DOHH2 (cell line): ENCODE measurements at regions not wholly inside any gene's neighbourhood (a gene's known extent, or its start where the extent isn't known, plus 50 kb on each side); places are given as distances from the start of the nearest gene placed in this dataset.
"Not testable (repeated sequence)": the region's sequence is repeated elsewhere in the genome, so short reads cannot be mapped to it uniquely, and the experiment has no call there.

Experiments
- H3F3A ChIP-seq: fragments of 200-600 bp; sonication (generic), shearing (Covaris generic); 2 replicates; pipeline ENCODE4 v1.6.0; 2016; ENCODE audit warnings: antibody characterized with exemption, mild to moderate bottlenecking; ENCODE audit not compliant: control insufficient read depth, insufficient read depth
- H3K27ac ChIP-seq: fragments of 200-600 bp; sonication (generic); 2 replicates; pipeline ENCODE4 v1.5.1; 2014; ENCODE audit warnings: low read depth, mild to moderate bottlenecking, low read length, moderate library complexity
- H3K27me3 ChIP-seq: fragments of 200-600 bp; sonication (generic); 2 replicates; pipeline ENCODE4 v1.6.1; 2014; ENCODE audit warnings: mild to moderate bottlenecking, low read length, mixed read lengths; ENCODE audit not compliant: control insufficient read depth
- H3K36me3 ChIP-seq: fragments of 200-600 bp; sonication (generic); 2 replicates; pipeline ENCODE4 v1.6.1; 2014; ENCODE audit warnings: mild to moderate bottlenecking, low read length, moderate library complexity, mixed read lengths; ENCODE audit not compliant: control insufficient read depth
- H3K4me1 ChIP-seq: fragments of 200-600 bp; sonication (generic); 2 replicates; pipeline ENCODE4 v1.6.1; 2014; ENCODE audit warnings: mild to moderate bottlenecking, low read length, mixed read lengths; ENCODE audit not compliant: control insufficient read depth
- H3K4me2 ChIP-seq: fragments of 200-600 bp; sonication (generic); 2 replicates; pipeline ENCODE4 v1.6.0; 2014; ENCODE audit warnings: mild to moderate bottlenecking, low read length, moderate library complexity
- H3K4me3 ChIP-seq: fragments of 200-600 bp; sonication (generic); 2 replicates; pipeline ENCODE4 v1.5.1; 2014; ENCODE audit warnings: mild to moderate bottlenecking, low read length, mixed read lengths
- H3K79me2 ChIP-seq: fragments of 200-600 bp; sonication (generic); 2 replicates; pipeline ENCODE4 v1.6.1; 2014; ENCODE audit warnings: mild to moderate bottlenecking, low read length, mixed read lengths; ENCODE audit not compliant: control insufficient read depth
- H3K9me2 ChIP-seq: fragments of 200-600 bp; sonication (generic); replicated peaks from 2 replicates; pipeline ENCODE4 v1.6.1; 2014; ENCODE audit warnings: mild to moderate bottlenecking, low read length, mixed read lengths; ENCODE audit not compliant: control insufficient read depth
- H3K9me3 ChIP-seq: fragments of 200-600 bp; sonication (generic); 2 replicates; pipeline ENCODE4 v1.6.1; 2014; ENCODE audit warnings: antibody characterized with exemption, low read length, mixed read lengths; ENCODE audit not compliant: control insufficient read depth, insufficient read depth
- H4K20me1 ChIP-seq: fragments of 200-600 bp; sonication (generic); 2 replicates; pipeline ENCODE4 v1.6.0; 2014; ENCODE audit warnings: low read depth, mild to moderate bottlenecking, antibody characterized with exemption, low read length, moderate library complexity; ENCODE audit not compliant: control insufficient read depth, insufficient read depth
- CTCF ChIP-seq: fragments of 200-600 bp; sonication (generic); IDR thresholded peaks from one replicate; pipeline ENCODE4 v1.5.1; 2014; ENCODE audit warnings: antibody characterized with exemption, mild to moderate bottlenecking, low read depth, low read length; ENCODE audit not compliant: poor library complexity, severe bottlenecking
- EZH2phosphoT487 ChIP-seq: fragments of 200-600 bp; sonication (generic); IDR thresholded peaks from 2 replicates; pipeline ENCODE4 v1.6.1; 2017; ENCODE audit warnings: borderline replicate concordance, mild to moderate bottlenecking, antibody characterized with exemption, low read length, moderate library complexity, mixed read lengths

- no peaks in the 10 kb centered on the region for H4K20me1 ChIP-seq
- peaks cover 35% of the 10 kb centered on the region for H3K9me3 ChIP-seq
- no peaks in the 10 kb centered on the region for H3K27me3 ChIP-seq
- TF ChIP-seq EZH2phosphoT487 (no peak), CTCF (no peak)
- no peaks in the 10 kb centered on the region for H3K4me1 ChIP-seq
- no peak overlapping the region for H3K4me3 ChIP-seq
- H3K36me3 ChIP-seq = no peaks in the 10 kb centered on the region
- no peak overlapping the region for H3K27ac ChIP-seq
- no peaks in the 10 kb centered on the region for H3K9me2 ChIP-seq
- no peaks in the 10 kb centered on the region for H3K79me2 ChIP-seq
- H3F3A ChIP-seq = 0 out of 2 replicates have a peak, but pooled peaks cover 8% of the 10 kb centered on the region
- no peak overlapping the region for H3K4me2 ChIP-seq
These were observed 156.5 kb downstream of the NDUFA10 start for GRCh38 chr2:239868556-239869181.

- H3K27ac ChIP-seq = no peak overlapping the region
- no peaks in the 10 kb centered on the region for H4K20me1 ChIP-seq
- no peak for TF ChIP-seq EZH2phosphoT487
- TF ChIP-seq CTCF = no peak
- no peaks in the 10 kb centered on the region for H3K9me2 ChIP-seq
- no peak overlapping the region for H3K4me2 ChIP-seq
- 0 out of 2 replicates have a peak, but pooled peaks cover 8% of the 10 kb centered on the region for H3F3A ChIP-seq
- H3K4me3 ChIP-seq = no peak overlapping the region
- no peaks in the 10 kb centered on the region for H3K79me2 ChIP-seq
- peaks cover 35% of the 10 kb centered on the region for H3K9me3 ChIP-seq
- H3K36me3 ChIP-seq = no peaks in the 10 kb centered on the region
- no peaks in the 10 kb centered on the region for H3K4me1 ChIP-seq
- no peaks in the 10 kb centered on the region for H3K27me3 ChIP-seq
These were observed 158.4 kb downstream of the NDUFA10 start for GRCh38 chr2:239866778-239867177.

GRCh38 chr2:239866350-239866749, 158.8 kb downstream of the NDUFA10 start:
- no peaks in the 10 kb centered on the region for H3K36me3 ChIP-seq
- TF ChIP-seq EZH2phosphoT487 (no peak), CTCF (no peak)
- peaks cover 35% of the 10 kb centered on the region for H3K9me3 ChIP-seq
- H3K79me2 ChIP-seq = no peaks in the 10 kb centered on the region
- no peak overlapping the region for H3K27ac ChIP-seq
- H3K4me2 ChIP-seq = no peak overlapping the region
- no peak overlapping the region for H3K4me3 ChIP-seq
- no peaks in the 10 kb centered on the region for H3K4me1 ChIP-seq
- H3K27me3 ChIP-seq = no peaks in the 10 kb centered on the region
- no peaks in the 10 kb centered on the region for H4K20me1 ChIP-seq
- no peaks in the 10 kb centered on the region for H3K9me2 ChIP-seq
- H3F3A ChIP-seq = 0 out of 2 replicates have a peak, but pooled peaks cover 8% of the 10 kb centered on the region

- H3K36me3 ChIP-seq, H3K4me3 ChIP-seq, H3K27me3 ChIP-seq, H3K27ac ChIP-seq, H3K79me2 ChIP-seq, H3K9me2 ChIP-seq, H3F3A ChIP-seq, H3K4me2 ChIP-seq, H3K4me1 ChIP-seq, H4K20me1 ChIP-seq: not testable (repeated sequence)
- peaks cover 35% of the 10 kb centered on the region for H3K9me3 ChIP-seq
These were observed 159.3 kb downstream of the NDUFA10 start for GRCh38 chr2:239865856-239866255.
